Panc1 (cell line): ENCODE measurements at regions not wholly inside any gene's neighbourhood (a gene's known extent, or its start where the extent isn't known, plus 50 kb on each side); places are given as distances from the start of the nearest gene placed in this dataset.

Source experiments
- ATAC-seq: fragments of 200-7000 bp; cut with Tn5 transposase; 2 replicates; pipeline ENCODE4 v1.9.1; 2020; ENCODE audit warnings: mild to moderate bottlenecking, moderate library complexity
- BruUV-seq: library from RNA; stranded (reverse); fragments of 400-500 nt; replicated peaks from 2 replicates; lab custom pipeline; 2021; lab: Mats Ljungman, UMichigan
- CTCF ChIA-PET: fragments of 300-600 bp; sonication (Branson Sonifier 250); formaldehyde crosslinking; loops from one replicate; lab custom pipeline; 2022; ENCODE audit warnings: antibody characterized with exemption; lab: Charles Lee
- POLR2A ChIA-PET: fragments of 300-600 bp; sonication (Branson Sonifier 250); formaldehyde crosslinking; loops from one replicate; lab custom pipeline; 2022; ENCODE audit warnings: antibody characterized with exemption; lab: Charles Lee
- DNase-seq: peaks from one replicate; pipeline ENCODE4 v3.0.0-alpha.2; 2010; ENCODE audit warnings: low read depth, low spot score
- H3K27ac ChIP-seq: 2 replicates; pipeline ENCODE4 v1.5.1; 2011; ENCODE audit warnings: mild to moderate bottlenecking, low read length, inconsistent platforms
- H3K27me3 ChIP-seq: fragments of 200-500 bp; sonication (Bioruptor generic); 2 replicates; pipeline ENCODE4 v1.6.0; 2014; ENCODE audit warnings: low read length, inconsistent platforms; ENCODE audit not compliant: control insufficient read depth, insufficient read depth
- H3K36me3 ChIP-seq: fragments of 200-500 bp; sonication (Bioruptor generic); 2 replicates; pipeline ENCODE4 v1.5.1; 2014; ENCODE audit warnings: inconsistent platforms, mild to moderate bottlenecking, low read length, moderate library complexity; ENCODE audit not compliant: control insufficient read depth, insufficient read depth
- H3K4me1 ChIP-seq: 2 replicates; pipeline ENCODE4 v1.5.1; 2011; ENCODE audit warnings: inconsistent platforms, mild to moderate bottlenecking, low read length, moderate library complexity; ENCODE audit not compliant: control insufficient read depth, insufficient read depth
- H3K4me3 ChIP-seq, 2 experiments: 2 replicates each; pipeline ENCODE4 v1.5.1; 2011 to 2012; ENCODE audit warnings: low read depth in 2 of 2, low read length in 2 of 2, mild to moderate bottlenecking in 2 of 2, inconsistent platforms in 1 of 2, moderate library complexity in 1 of 2
- H3K9me3 ChIP-seq: fragments of 200-500 bp; sonication (Bioruptor generic); 2 replicates; pipeline ENCODE4 v1.5.1; 2014; ENCODE audit warnings: low read depth, mild to moderate bottlenecking, inconsistent platforms, low read length, moderate library complexity; ENCODE audit not compliant: control insufficient read depth, insufficient read depth
- CTCF ChIP-seq: fragments of 450-650 bp; IDR thresholded peaks from 2 replicates; pipeline ENCODE4 v1.5.1; 2017; ENCODE audit warnings: mild to moderate bottlenecking
- POLR2AphosphoS5 ChIP-seq: IDR thresholded peaks from 2 replicates; pipeline ENCODE4 v1.6.1; 2012; ENCODE audit warnings: mild to moderate bottlenecking, low read depth, low read length, moderate library complexity
- REST ChIP-seq, 2 experiments: IDR thresholded peaks; 2 replicates each; pipeline ENCODE4 v1.6.1; 2011 to 2012; ENCODE audit warnings: low read depth in 2 of 2, control low read depth in 1 of 2, low read length in 1 of 2, mild to moderate bottlenecking in 1 of 2, moderate library complexity in 1 of 2; ENCODE audit not compliant: insufficient read depth in 1 of 2
- SIN3A ChIP-seq: IDR thresholded peaks from 2 replicates; pipeline ENCODE4 v1.6.1; 2012; ENCODE audit warnings: low read depth, mild to moderate bottlenecking, low read length, moderate library complexity, borderline replicate concordance; ENCODE audit not compliant: insufficient read depth
- TCF7L2 ChIP-seq: IDR thresholded peaks from 2 replicates; pipeline ENCODE4 v1.6.1; 2011; ENCODE audit warnings: mild to moderate bottlenecking, low read depth, low read length, inconsistent platforms
- in situ Hi-C: cut with HindIII; loops from 2 replicates; pipeline ENCODE4 v1.10.0; 2016; ENCODE audit warnings: low sequenced_read_pairs, low pct_unique_long_range_greater_than_20kb
- intact Hi-C: fragments of 100-400 bp; cut with micrococcal nuclease; formaldehyde crosslinking; loops from one replicate; pipeline ENCODE4 v1.10.0; 2022; ENCODE audit not compliant: unreplicated experiment

GRCh38 chr5:124301850-124302249 is 444.6 kb downstream of the ZNF608 start:
- no peaks in the 10 kb centered on the region for H3K4me1 ChIP-seq
- no peaks in the 10 kb centered on the region for H3K36me3 ChIP-seq
- ChIA-PET POLR2A (no interaction called here), CTCF (no interaction called here)
- TF ChIP-seq SIN3A (no peak), REST (IDR thresholded peaks at IDR 0.05; ENCODE audit: insufficient read depth in 1 of 2, low read depth in 2 of 2, low read length in 1 of 2) (no peak)
- intact Hi-C loops (no loop called here), in situ Hi-C loops (no loop called here)
- H3K9me3 ChIP-seq = no peaks in the 10 kb centered on the region
- DNase-seq (no peak), ATAC-seq (no peak)
- H3K4me3 ChIP-seq = no peak overlapping the region
- BruUV-seq = no TSS peak
- no peaks in the 10 kb centered on the region for H3K27me3 ChIP-seq
- H3K27ac ChIP-seq = peak overlapping the region; percentile 15; the same call in 1 of the 2 replicates

- H3K4me3 ChIP-seq = no peak overlapping the region
- no peak for TF ChIP-seq CTCF
- H3K27ac ChIP-seq = no peak overlapping the region
- BruUV-seq = no TSS peak
- POLR2A ChIA-PET = no interaction called here
- no peak for ATAC-seq
- no peaks in the 10 kb centered on the region for H3K4me1 ChIP-seq
- H3K9me3 ChIP-seq = no peaks in the 10 kb centered on the region
- in situ Hi-C loops (no loop called here), intact Hi-C loops (no loop called here)
- CTCF ChIA-PET = no interaction called here
- no peak for DNase-seq
- no peaks in the 10 kb centered on the region for H3K36me3 ChIP-seq
- H3K27me3 ChIP-seq = no peaks in the 10 kb centered on the region
Observed at GRCh38 chr5:124300815-124301621, 445.4 kb downstream of the ZNF608 start.

- BruUV-seq = no TSS peak
- Histone ChIP-seq H3K36me3 (no peaks in the 10 kb centered on the region), H3K4me1 (no peaks in the 10 kb centered on the region), H3K27me3 (no peaks in the 10 kb centered on the region), H3K4me3 (no peak overlapping the region), H3K9me3 (no peaks in the 10 kb centered on the region), H3K27ac (no peak overlapping the region)
- in situ Hi-C loops (no loop called here), intact Hi-C loops (no loop called here)
- POLR2A ChIA-PET = no interaction called here
- DNase-seq = no peak
- no peak for ATAC-seq
- TF ChIP-seq POLR2AphosphoS5 = no peak
- TF ChIP-seq CTCF = no peak
- no peak for TF ChIP-seq SIN3A
- no peak for TF ChIP-seq REST (IDR thresholded peaks at IDR 0.05; ENCODE audit: insufficient read depth in 1 of 2, low read depth in 2 of 2, low read length in 1 of 2)
- TF ChIP-seq TCF7L2 = no peak
- CTCF ChIA-PET = no interaction called here
Observed at GRCh38 chr5:124297826-124298225, 448.6 kb downstream of the ZNF608 start.
